B cell (primary cell): ENCODE measurements at regions not wholly inside any gene's neighbourhood (a gene's known extent, or its start where the extent isn't known, plus 50 kb on each side); places are given as distances from the start of the nearest gene placed in this dataset.

Source experiments
- ATAC-seq: fragments of 200-7000 bp; cut with Tn5 transposase; one replicate; pipeline ENCODE4 v1.10.0; 2021; ENCODE audit warnings: low read depth, mild to moderate bottlenecking, moderate number of reproducible peaks, moderate library complexity
- CTCF ChIA-PET: fragments of 350-600 bp; sonication (Branson Sonifier 250); formaldehyde crosslinking; loops from one replicate; lab custom pipeline; 2021; ENCODE audit warnings: antibody characterized with exemption, inconsistent platforms; lab: Charles Lee
- POLR2A ChIA-PET: fragments of 350-600 bp; sonication (Branson Sonifier 250); formaldehyde crosslinking; loops from one replicate; lab custom pipeline; 2021; ENCODE audit warnings: antibody characterized with exemption; lab: Charles Lee
- DNase-seq: peaks from one replicate; pipeline ENCODE4 v3.0.0; 2013
- H2AFZ ChIP-seq: 2 replicates; pipeline ENCODE4 v1.6.1; 2012; ENCODE audit warnings: mild to moderate bottlenecking, low read depth, low read length; ENCODE audit not compliant: insufficient read depth, poor library complexity, severe bottlenecking
- H3K27ac ChIP-seq, 2 donors: 1 replicate in 1 of 2; 2 replicates in 1 of 2; pipeline ENCODE4 v1.5.1; 2012 to 2013; ENCODE audit warnings: low read length in 2 of 2, mild to moderate bottlenecking in 2 of 2, moderate library complexity in 1 of 2
- H3K27me3 ChIP-seq, 4 experiments: fragments of 200-600 bp in 1 of 4; sonication (generic) in 1 of 4; replicated peaks in 1 of 4; 1 replicate in 2 of 4; 2 replicates in 2 of 4; pipeline versions ENCODE4 v1.6.1 to v1.7.0; 2013 to 2016; ENCODE audit warnings: low read length in 3 of 4, mild to moderate bottlenecking in 2 of 4, mixed read lengths in 1 of 4, moderate library complexity in 1 of 4; ENCODE audit not compliant: insufficient read depth in 4 of 4, control insufficient read depth in 3 of 4; ENCODE audit errors: control extremely low read depth in 1 of 4
- H3K36me3 ChIP-seq, 2 experiments: replicated peaks in 1 of 2; 1 replicate in 1 of 2; 2 replicates in 1 of 2; pipeline versions ENCODE4 v1.6.1 to v1.7.1; 2013; ENCODE audit warnings: low read length in 1 of 2; ENCODE audit not compliant: insufficient read depth in 2 of 2, control insufficient read depth in 1 of 2; ENCODE audit errors: control extremely low read depth in 1 of 2, extremely low read depth in 1 of 2
- H3K4me1 ChIP-seq, 2 donors: fragments of 200-600 bp in 1 of 2; sonication (generic) in 1 of 2; 1 replicate in 1 of 2; 2 replicates in 1 of 2; pipeline versions ENCODE4 v1.5.1 to v1.6.1; 2013 to 2017; ENCODE audit warnings: low read length in 2 of 2; ENCODE audit not compliant: control insufficient read depth in 2 of 2, insufficient read depth in 2 of 2
- H3K4me2 ChIP-seq: replicated peaks from 2 replicates; pipeline ENCODE3; 2012; ENCODE audit warnings: mild to moderate bottlenecking, low read depth, low read length; ENCODE audit not compliant: poor library complexity, severe bottlenecking
- H3K4me3 ChIP-seq, 5 experiments: fragments of 200-600 bp in 1 of 5; sonication (generic) in 1 of 5; 1 replicate in 3 of 5; 2 replicates in 2 of 5; pipeline versions ENCODE4 v1.5.1 to v1.7.0; 2011 to 2016; ENCODE audit warnings: low read length in 4 of 5, mild to moderate bottlenecking in 4 of 5, low read depth in 2 of 5, control low read depth in 1 of 5, moderate library complexity in 1 of 5; ENCODE audit not compliant: insufficient read depth in 1 of 5; ENCODE audit errors: control extremely low read depth in 1 of 5, extremely low read depth in 1 of 5
- H3K79me2 ChIP-seq: fragments of 200-600 bp; sonication (generic); one replicate; pipeline ENCODE4 v1.6.0; 2016; ENCODE audit warnings: low read length; ENCODE audit not compliant: control insufficient read depth, insufficient read depth
- H3K9ac ChIP-seq: fragments of 200-600 bp; sonication (generic); 2 replicates; pipeline ENCODE4 v1.6.1; 2017; ENCODE audit warnings: mild to moderate bottlenecking, low read length, moderate library complexity
- H3K9me3 ChIP-seq, 3 donors: one replicate each; pipeline versions ENCODE4 v1.6.1 to v1.7.1; 2013; ENCODE audit warnings: low read length in 2 of 3; ENCODE audit not compliant: control insufficient read depth in 2 of 3, insufficient read depth in 1 of 3; ENCODE audit errors: control extremely low read depth in 1 of 3
- H4K20me1 ChIP-seq: 2 replicates; pipeline ENCODE4 v1.6.0; 2012; ENCODE audit warnings: mild to moderate bottlenecking, low read length; ENCODE audit not compliant: insufficient read depth, control insufficient read depth, poor library complexity, severe bottlenecking
- H3K27ac Mint-ChIP-seq: one replicate; pipeline ENCODE4 v1.8.0; 2021; ENCODE audit warnings: mixed read lengths
- H3K27me3 Mint-ChIP-seq: one replicate; pipeline ENCODE4 v1.8.0; 2021; ENCODE audit warnings: mixed read lengths
- H3K4me1 Mint-ChIP-seq: one replicate; pipeline ENCODE4 v1.8.0; 2021; ENCODE audit warnings: mixed read lengths
- H3K4me3 Mint-ChIP-seq: one replicate; pipeline ENCODE4 v1.8.0; 2021; ENCODE audit warnings: mixed read lengths
- H3K9me3 Mint-ChIP-seq: one replicate; pipeline ENCODE4 v1.8.0; 2022; ENCODE audit warnings: mixed read lengths; ENCODE audit not compliant: insufficient read depth
- EZH2 ChIP-seq: IDR thresholded peaks from 2 replicates; pipeline ENCODE4 v1.6.1; 2012; ENCODE audit warnings: borderline replicate concordance, low read depth, mild to moderate bottlenecking, moderate library complexity, low read length; ENCODE audit not compliant: insufficient read depth, poor library complexity, severe bottlenecking
- WGBS: methylation state at CpG from one replicate; pipeline ENCODE4 v1.1.5; 2013; ENCODE audit warnings: missing lambda C conversion rate; ENCODE audit not compliant: insufficient coverage; 5-methylcytosine and 5-hydroxymethylcytosine counted together
- intact Hi-C: fragments of 100-400 bp; cut with micrococcal nuclease; formaldehyde crosslinking; loops from one replicate; pipeline ENCODE4 v1.10.0; 2022
- TF ChIP-seq, protein P1 (sequence below): fragments of 200-600 bp; IDR thresholded peaks from one replicate; pipeline ENCODE4 v1.8.0; 2022; ENCODE audit warnings: antibody characterized with exemption, mild to moderate bottlenecking

DNA sequence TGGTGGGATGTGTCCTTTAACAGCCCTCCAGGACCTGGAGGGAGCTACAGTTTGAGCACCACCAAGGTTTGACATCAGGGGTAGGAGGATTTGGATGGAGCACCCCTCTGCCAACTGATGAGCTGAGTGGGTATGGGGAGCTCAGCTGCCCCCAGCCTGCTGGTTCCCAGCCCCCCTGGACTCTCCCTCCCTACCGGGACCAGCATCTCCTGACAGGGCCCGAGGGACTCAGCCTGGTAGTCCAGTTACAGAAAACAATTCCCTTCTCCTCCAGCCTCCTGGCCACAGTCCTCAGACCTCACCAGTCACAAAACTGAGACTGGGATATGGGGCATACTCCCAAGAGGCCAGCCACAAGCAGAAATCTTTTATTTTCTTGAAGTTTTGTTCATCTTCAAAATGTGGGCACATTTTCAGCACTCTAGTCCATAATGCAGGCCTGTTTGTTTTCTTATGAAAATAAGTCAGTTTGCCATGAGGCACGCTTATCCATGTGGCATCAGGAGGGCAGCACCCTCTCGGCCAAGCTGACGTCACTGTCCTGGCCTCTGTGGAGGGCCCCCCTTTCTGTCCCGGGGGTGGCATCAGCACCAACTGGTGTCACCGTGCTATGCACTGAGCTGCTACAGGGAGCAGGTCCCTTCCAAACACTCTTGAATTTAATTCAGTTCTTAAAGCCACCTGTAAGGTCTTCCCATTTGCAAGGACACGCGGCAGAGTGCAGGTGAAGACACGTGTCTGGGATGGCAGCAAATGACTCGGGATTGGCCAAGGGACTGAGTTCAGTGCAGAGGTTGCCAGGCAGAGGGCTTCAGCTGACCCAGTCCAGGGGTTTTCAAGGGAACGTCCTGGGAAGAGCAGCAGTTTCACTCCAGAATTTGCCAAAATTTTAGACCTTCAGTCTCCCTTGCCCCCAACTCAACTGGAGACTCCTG, 187.6 kb downstream of the GADD45G start:
- H3K9me3 ChIP-seq = no peaks in the 10 kb centered on the region
- ChIA-PET POLR2A (no interaction called here), CTCF (no interaction called here)
- Mint-ChIP-seq H3K27ac (no peak overlapping the region), H3K9me3 (no peaks in the 10 kb centered on the region), H3K4me3 (no peak overlapping the region), H3K27me3 (no peaks in the 10 kb centered on the region), H3K4me1 (no peaks in the 10 kb centered on the region)
- H3K27me3 ChIP-seq = no peaks in the 10 kb centered on the region
- H3K4me3 ChIP-seq = no peak overlapping the region
- 87% methylated on average over 12 of the region's 12 CpGs for WGBS
- no peak for DNase-seq
- H4K20me1 ChIP-seq = no peaks in the 10 kb centered on the region
- no peaks in the 10 kb centered on the region for H3K36me3 ChIP-seq
- H2AFZ ChIP-seq = no peak overlapping the region
- TF ChIP-seq EZH2 = no peak
- TF ChIP-seq, protein P1, sequence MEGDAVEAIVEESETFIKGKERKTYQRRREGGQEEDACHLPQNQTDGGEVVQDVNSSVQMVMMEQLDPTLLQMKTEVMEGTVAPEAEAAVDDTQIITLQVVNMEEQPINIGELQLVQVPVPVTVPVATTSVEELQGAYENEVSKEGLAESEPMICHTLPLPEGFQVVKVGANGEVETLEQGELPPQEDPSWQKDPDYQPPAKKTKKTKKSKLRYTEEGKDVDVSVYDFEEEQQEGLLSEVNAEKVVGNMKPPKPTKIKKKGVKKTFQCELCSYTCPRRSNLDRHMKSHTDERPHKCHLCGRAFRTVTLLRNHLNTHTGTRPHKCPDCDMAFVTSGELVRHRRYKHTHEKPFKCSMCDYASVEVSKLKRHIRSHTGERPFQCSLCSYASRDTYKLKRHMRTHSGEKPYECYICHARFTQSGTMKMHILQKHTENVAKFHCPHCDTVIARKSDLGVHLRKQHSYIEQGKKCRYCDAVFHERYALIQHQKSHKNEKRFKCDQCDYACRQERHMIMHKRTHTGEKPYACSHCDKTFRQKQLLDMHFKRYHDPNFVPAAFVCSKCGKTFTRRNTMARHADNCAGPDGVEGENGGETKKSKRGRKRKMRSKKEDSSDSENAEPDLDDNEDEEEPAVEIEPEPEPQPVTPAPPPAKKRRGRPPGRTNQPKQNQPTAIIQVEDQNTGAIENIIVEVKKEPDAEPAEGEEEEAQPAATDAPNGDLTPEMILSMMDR = no peak
- no peak overlapping the region for H3K27ac ChIP-seq
- no peaks in the 10 kb centered on the region for H3K79me2 ChIP-seq
- no peak for ATAC-seq
- no peak overlapping the region for H3K4me2 ChIP-seq
- intact Hi-C loops = no loop called here
- H3K4me1 ChIP-seq = no peaks in the 10 kb centered on the region
- H3K9ac ChIP-seq = no peak overlapping the region

DNA sequence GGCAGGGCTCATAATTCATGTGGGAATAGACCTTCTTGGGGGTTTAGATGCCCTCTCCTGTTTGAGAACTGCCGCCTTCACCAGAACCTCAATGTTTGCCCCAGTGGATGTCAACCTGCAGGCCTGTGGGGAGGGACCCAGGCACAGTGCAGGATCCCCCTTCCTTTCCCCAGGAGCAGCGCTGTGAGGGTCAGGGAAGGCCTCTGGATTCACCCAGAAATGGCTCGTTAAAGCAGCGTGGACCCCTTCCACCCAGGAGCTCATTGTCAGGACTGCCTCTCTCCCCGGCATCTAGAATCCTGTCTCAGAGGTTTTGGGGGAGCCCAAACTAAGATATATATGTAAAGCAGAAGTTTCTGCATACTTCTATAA, 188.3 kb downstream of the GADD45G start:
- Histone ChIP-seq H3K4me2 (no peak overlapping the region), H3K4me1 (no peaks in the 10 kb centered on the region), H3K36me3 (no peaks in the 10 kb centered on the region), H3K27ac (no peak overlapping the region), H4K20me1 (no peaks in the 10 kb centered on the region), H3K4me3 (no peak overlapping the region), H3K79me2 (no peaks in the 10 kb centered on the region), H2AFZ (no peak overlapping the region), H3K27me3 (no peaks in the 10 kb centered on the region), H3K9ac (no peak overlapping the region), H3K9me3 (no peaks in the 10 kb centered on the region)
- ChIA-PET CTCF (no interaction called here), POLR2A (no interaction called here)
- DNase-seq (no peak), ATAC-seq (no peak)
- TF ChIP-seq, protein P1 = no peak
- no peak for TF ChIP-seq EZH2
- Mint-ChIP-seq H3K9me3 (no peaks in the 10 kb centered on the region), H3K4me3 (no peak overlapping the region), H3K27ac (no peak overlapping the region), H3K4me1 (no peaks in the 10 kb centered on the region), H3K27me3 (no peaks in the 10 kb centered on the region)
- intact Hi-C loops = no loop called here
- WGBS = 96% methylated on average over 3 of the region's 5 CpGs
